ENCODE measurements at regions not wholly inside any gene's neighbourhood (a gene's known extent, or its start where the extent isn't known, plus 50 kb on each side); places are given as distances from the start of the nearest gene placed in this dataset.

DNA sequence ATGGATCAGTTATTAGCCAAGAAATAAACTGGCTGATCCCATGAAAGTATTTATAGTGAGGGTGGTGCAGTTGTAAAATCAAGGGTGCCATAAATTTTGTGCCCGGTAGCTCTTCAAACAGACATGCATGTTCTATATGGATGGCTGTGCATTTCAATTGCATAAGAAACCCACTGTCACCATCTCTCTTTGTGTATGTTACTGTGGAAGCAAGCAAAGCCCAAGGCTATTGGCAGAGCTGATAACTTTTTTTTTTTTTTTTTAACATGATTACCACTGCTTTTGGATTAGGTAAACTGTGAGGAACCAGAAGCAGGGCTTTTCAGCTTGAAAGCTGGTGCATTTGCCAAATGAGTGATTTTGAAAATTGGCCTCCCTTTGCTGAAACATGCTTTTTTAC lies 332.6 kb downstream of the SOX11 start:
- TF ChIP-seq, protein P1, sequence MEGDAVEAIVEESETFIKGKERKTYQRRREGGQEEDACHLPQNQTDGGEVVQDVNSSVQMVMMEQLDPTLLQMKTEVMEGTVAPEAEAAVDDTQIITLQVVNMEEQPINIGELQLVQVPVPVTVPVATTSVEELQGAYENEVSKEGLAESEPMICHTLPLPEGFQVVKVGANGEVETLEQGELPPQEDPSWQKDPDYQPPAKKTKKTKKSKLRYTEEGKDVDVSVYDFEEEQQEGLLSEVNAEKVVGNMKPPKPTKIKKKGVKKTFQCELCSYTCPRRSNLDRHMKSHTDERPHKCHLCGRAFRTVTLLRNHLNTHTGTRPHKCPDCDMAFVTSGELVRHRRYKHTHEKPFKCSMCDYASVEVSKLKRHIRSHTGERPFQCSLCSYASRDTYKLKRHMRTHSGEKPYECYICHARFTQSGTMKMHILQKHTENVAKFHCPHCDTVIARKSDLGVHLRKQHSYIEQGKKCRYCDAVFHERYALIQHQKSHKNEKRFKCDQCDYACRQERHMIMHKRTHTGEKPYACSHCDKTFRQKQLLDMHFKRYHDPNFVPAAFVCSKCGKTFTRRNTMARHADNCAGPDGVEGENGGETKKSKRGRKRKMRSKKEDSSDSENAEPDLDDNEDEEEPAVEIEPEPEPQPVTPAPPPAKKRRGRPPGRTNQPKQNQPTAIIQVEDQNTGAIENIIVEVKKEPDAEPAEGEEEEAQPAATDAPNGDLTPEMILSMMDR (conservative IDR thresholded peaks at IDR 0.05; ENCODE audit: low read length): no peak
- no peak for TF ChIP-seq EZH2phosphoT487 (IDR thresholded peaks at IDR 0.05; ENCODE audit: borderline replicate concordance)

All from Loucy (cell line).